H1 (cell line): ENCODE measurements at regions not wholly inside any gene's neighbourhood (a gene's known extent, or its start where the extent isn't known, plus 50 kb on each side); places are given as distances from the start of the nearest gene placed in this dataset.

Experiments used
- CBX5 ChIP-seq: fragments of 300-800, 300-1000 bp; sonication (generic); IDR thresholded peaks from 2 replicates; pipeline ENCODE4 v1.7.1; 2016; ENCODE audit warnings: antibody characterized with exemption, low read length, low read depth
- CBX8 ChIP-seq: fragments of 300-800, 300-1000 bp; sonication (generic); IDR thresholded peaks from 2 replicates; pipeline ENCODE4 v1.7.1; 2016; ENCODE audit warnings: low read depth, low read length, borderline replicate concordance
- FOSL1 ChIP-seq: IDR thresholded peaks from 2 replicates; pipeline ENCODE4 v1.6.1; 2011; ENCODE audit warnings: mild to moderate bottlenecking, low read depth, low read length, moderate library complexity; ENCODE audit not compliant: insufficient read depth
- JUN ChIP-seq: IDR thresholded peaks from 2 replicates; pipeline ENCODE4 v1.6.1; 2011; ENCODE audit warnings: low read depth, mild to moderate bottlenecking, improper control_type of control experiment, low read length
- PHF8 ChIP-seq: fragments of 200-600 bp; sonication (generic); conservative IDR thresholded peaks from 2 replicates; pipeline ENCODE4 v1.7.1; 2012; ENCODE audit warnings: low read depth, mild to moderate bottlenecking, inconsistent platforms, low read length, moderate library complexity
- RFX5 ChIP-seq: IDR thresholded peaks from 2 replicates; pipeline ENCODE4 v1.6.1; 2011; ENCODE audit warnings: low read depth, low read length, improper control_type of control experiment, borderline replicate concordance
- SUZ12 ChIP-seq: fragments of 200-600 bp; sonication (generic); IDR thresholded peaks from 2 replicates; pipeline ENCODE4 v1.6.1; 2012; ENCODE audit warnings: mild to moderate bottlenecking, inconsistent platforms, low read length, moderate library complexity, mixed read lengths

GRCh38 chr20:56994006-56994405 is 272.4 kb downstream of the BMP7 start (continued):
- TF ChIP-seq SUZ12, result no peak
- TF ChIP-seq FOSL1, result no peak
- no peak for TF ChIP-seq PHF8
- TF ChIP-seq CBX8, result no peak
- TF ChIP-seq JUN, result no peak
- no peak for TF ChIP-seq RFX5
- no peak for TF ChIP-seq CBX5
